GM12873 (cell line): ENCODE measurements at regions not wholly inside any gene's neighbourhood (a gene's known extent, or its start where the extent isn't known, plus 50 kb on each side); places are given as distances from the start of the nearest gene placed in this dataset.

Source experiments
- CTCF ChIP-seq: IDR thresholded peaks from 2 replicates; pipeline ENCODE4 v1.5.1; 2012; ENCODE audit warnings: low read depth, mild to moderate bottlenecking, moderate library complexity, low read length, control low read depth; ENCODE audit not compliant: insufficient read depth; ENCODE audit errors: missing control alignments

GRCh38 chr15:95541301-95541700 is 789.2 kb upstream of the NR2F2 start:
- TF ChIP-seq CTCF: no peak

GRCh38 chr15:95549168-95549738 is 781.2 kb upstream of the NR2F2 start:
- TF ChIP-seq CTCF: no peak

GRCh38 chr15:95550702-95551101 is 779.8 kb upstream of the NR2F2 start:
- TF ChIP-seq CTCF: no peak

- TF ChIP-seq CTCF: no peak
Measured at GRCh38 chr15:95556225-95556624, 774.3 kb upstream of the NR2F2 start.

- TF ChIP-seq CTCF: no peak
Measured at GRCh38 chr15:95556866-95557225, 773.7 kb upstream of the NR2F2 start.

- no peak for TF ChIP-seq CTCF
Measured at GRCh38 chr15:95557226-95558046, 773.1 kb upstream of the NR2F2 start.

GRCh38 chr15:95558131-95558530 is 772.4 kb upstream of the NR2F2 start:
- TF ChIP-seq CTCF: no peak
